Muscle of leg (tissue), 3 donors: ENCODE measurements at regions not wholly inside any gene's neighbourhood (a gene's known extent, or its start where the extent isn't known, plus 50 kb on each side); places are given as distances from the start of the nearest gene placed in this dataset.

Experiments used
- DNase-seq: peaks from one replicate; pipeline ENCODE4 v3.0.0; 2013
- H3K27ac ChIP-seq: one replicate; pipeline ENCODE4 v1.5.1; 2013; ENCODE audit warnings: mild to moderate bottlenecking, low read length, control low read depth
- H3K27me3 ChIP-seq: one replicate; pipeline ENCODE4 v1.6.1; 2013; ENCODE audit warnings: low read length; ENCODE audit not compliant: control insufficient read depth, insufficient read depth
- H3K36me3 ChIP-seq: one replicate; pipeline ENCODE4 v1.6.1; 2013; ENCODE audit warnings: low read length; ENCODE audit not compliant: control insufficient read depth, insufficient read depth
- H3K4me1 ChIP-seq: one replicate; pipeline ENCODE4 v1.6.1; 2013; ENCODE audit warnings: low read length; ENCODE audit not compliant: control insufficient read depth, insufficient read depth
- H3K4me3 ChIP-seq: one replicate; pipeline ENCODE4 v1.5.1; 2013; ENCODE audit warnings: low read length, control low read depth
- H3K9me3 ChIP-seq: replicated peaks from 2 replicates; pipeline ENCODE4 v1.6.1; 2013; ENCODE audit warnings: low read depth, low read length; ENCODE audit not compliant: control insufficient read depth
- WGBS: methylation state at CpG from one replicate; pipeline ENCODE4 v1.1.5; 2013; ENCODE audit warnings: missing lambda C conversion rate; ENCODE audit not compliant: insufficient coverage; 5-methylcytosine and 5-hydroxymethylcytosine counted together

DNA sequence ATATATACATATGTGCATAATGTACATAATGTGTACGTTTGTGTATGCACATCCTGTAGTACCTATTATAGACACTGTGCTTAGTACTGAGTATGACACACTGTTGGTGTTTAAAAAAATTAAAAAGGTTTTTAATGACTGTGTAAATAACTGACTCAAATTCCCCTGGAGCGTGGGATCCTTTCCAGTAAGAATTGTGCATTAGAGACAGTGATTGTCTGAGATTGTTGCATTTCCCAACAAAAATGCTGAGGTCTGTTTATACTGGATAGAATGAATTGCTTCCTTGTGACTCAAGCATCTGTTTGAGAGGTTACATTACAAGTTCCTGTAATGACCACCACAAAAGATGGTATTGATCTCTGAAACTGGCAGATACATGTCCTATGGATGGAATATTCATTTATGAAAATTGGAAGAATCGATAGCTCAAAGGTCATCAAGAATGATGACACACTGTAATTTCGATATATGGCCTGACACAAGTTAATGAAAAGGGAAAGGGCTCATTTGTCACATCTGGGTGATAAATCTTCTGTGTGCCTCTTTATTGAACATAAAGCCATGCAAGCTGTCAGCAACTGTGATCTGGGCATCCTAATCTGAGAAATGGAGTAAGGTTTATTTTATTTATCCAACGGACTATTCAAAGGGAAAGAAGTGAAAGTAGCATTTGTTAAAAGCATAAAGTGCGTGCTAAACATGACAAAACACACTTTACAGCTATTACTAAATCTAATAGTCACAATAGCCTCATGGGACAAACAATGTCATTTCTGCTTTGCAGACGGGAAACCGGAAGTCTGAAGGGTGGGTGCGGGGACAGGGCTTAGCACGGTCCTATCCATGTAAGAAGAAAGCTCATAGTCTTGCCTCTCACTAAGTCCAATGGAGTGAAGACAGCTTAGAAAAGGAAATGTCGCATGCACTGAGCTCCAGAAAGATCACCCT lies 228.8 kb downstream of the CDH11 start:
- Histone ChIP-seq H3K27me3 (no peaks in the 10 kb centered on the region), H3K27ac (no peak overlapping the region), H3K9me3 (no peaks in the 10 kb centered on the region), H3K4me1 (peaks cover under 1% of the 10 kb centered on the region), H3K4me3 (no peak overlapping the region), H3K36me3 (no peaks in the 10 kb centered on the region)
- peak; percentile 38 for DNase-seq
- WGBS, result 33% methylated on average over 7 of the region's 11 CpGs

DNA sequence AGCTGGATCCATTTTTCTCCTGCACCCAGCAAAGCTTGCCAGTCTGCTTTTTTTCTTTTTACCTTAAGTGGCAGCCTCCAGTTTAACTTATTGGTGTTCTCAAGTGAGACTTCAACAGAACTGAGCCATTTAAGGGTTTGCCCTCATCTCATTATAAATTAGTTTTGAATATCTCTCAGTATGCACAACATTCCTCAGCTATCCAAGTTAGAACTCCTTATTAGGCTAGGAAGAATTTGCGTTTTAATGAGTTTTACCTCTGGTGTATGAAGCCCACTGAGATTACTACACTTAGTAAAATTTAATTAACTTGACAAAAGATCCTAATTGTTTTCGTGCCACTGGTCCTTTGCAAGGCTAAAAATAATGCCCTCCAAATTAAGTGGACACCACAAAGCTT lies 232.4 kb downstream of the CDH11 start:
- no peaks in the 10 kb centered on the region for H3K27me3 ChIP-seq
- H3K9me3 ChIP-seq, result no peaks in the 10 kb centered on the region
- no peak for DNase-seq
- no peak overlapping the region for H3K4me3 ChIP-seq
- H3K27ac ChIP-seq, result no peak overlapping the region
- no CpG with 5 or more reads among the region's 2 CpGs for WGBS
- H3K4me1 ChIP-seq, result no peaks in the 10 kb centered on the region
- no peaks in the 10 kb centered on the region for H3K36me3 ChIP-seq

DNA sequence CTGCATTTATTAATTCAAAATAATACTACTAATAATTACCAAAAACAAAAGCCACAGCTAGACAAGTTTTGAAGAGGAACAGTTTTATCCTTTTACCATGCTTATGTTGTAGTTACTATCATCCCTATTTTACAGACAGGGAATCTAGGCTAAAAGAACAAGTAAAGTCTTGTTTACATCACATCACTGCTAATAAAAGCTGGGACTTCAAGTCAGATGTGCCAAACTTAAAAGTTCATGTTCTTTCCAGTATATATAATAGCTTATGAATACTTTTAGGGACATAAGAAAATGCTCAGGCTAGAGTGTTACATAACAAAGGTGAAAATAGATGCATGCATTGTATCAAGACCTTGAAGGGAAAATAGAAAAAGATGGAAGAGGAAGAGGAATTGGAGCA lies 234.2 kb downstream of the CDH11 start:
- peaks cover 3% of the 10 kb centered on the region for H3K9me3 ChIP-seq
- H3K4me1 ChIP-seq, result no peaks in the 10 kb centered on the region
- no peaks in the 10 kb centered on the region for H3K27me3 ChIP-seq
- no peaks in the 10 kb centered on the region for H3K36me3 ChIP-seq
- H3K4me3 ChIP-seq, result no peak overlapping the region
- DNase-seq, result no peak
- no peak overlapping the region for H3K27ac ChIP-seq

DNA sequence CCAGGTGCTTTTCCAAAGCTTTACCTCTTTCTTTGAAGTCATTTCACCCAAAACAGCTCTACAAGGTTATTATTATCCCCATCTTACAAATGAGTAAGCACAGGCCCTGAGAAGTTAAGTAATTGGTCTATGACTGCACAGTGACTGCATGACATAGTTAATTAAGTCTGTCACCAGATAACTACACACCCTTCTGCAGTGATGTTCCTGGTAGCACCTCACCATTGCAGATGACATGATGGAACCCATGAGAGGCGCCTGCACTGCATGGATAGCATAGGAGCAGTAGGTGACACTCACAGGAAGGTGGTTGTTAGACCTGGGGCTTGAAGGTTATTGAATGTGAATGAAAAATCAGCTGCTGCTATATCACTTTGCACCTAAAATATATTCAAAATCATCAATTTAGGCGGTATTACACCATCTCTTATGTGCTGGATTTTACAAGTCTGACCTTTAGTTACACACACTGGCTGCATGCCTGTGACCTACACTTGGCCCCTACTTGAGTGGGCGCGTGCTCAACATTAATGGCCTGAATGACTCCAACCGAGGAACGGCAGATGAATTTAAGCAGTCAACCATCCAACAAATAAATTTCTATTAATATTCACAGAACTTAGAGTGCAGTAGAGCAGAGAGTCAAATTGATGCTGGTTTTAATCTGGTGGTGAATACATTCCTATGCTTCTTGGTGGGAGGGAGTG lies 239.6 kb downstream of the CDH11 start:
- 55% methylated on average over 1 of the region's 6 CpGs for WGBS

DNA sequence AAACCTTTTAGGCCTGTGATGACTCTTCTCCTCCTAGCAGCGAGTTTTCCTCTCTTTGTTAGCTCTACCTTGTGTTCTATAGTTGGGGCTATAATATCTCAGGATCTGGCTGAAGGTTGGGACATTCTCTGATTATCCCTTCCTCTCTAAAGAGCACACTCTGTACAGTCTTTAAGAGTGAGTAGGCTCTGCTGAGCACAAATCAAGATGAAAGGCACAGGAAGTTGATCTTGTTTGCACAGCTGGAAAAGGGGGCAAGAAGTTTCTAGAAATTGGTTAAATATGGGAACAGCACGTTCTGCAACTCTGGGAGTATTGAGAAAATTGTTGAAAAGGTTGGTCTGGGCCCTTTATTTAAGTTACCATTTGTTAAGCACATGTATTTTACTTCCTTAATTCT lies 240.9 kb downstream of the CDH11 start:
- no peaks in the 10 kb centered on the region for H3K36me3 ChIP-seq
- H3K9me3 ChIP-seq, result peaks cover 3% of the 10 kb centered on the region
- no peak overlapping the region for H3K4me3 ChIP-seq
- no peaks in the 10 kb centered on the region for H3K4me1 ChIP-seq
- WGBS, result no CpG with 5 or more reads among the region's 2 CpGs
- no peak overlapping the region for H3K27ac ChIP-seq
- no peaks in the 10 kb centered on the region for H3K27me3 ChIP-seq
- no peak for DNase-seq

More for the DNA sequence above, 239.6 kb downstream of the CDH11 start:
- no peaks in the 10 kb centered on the region for H3K27me3 ChIP-seq
- peaks cover 3% of the 10 kb centered on the region for H3K9me3 ChIP-seq
- no peaks in the 10 kb centered on the region for H3K4me1 ChIP-seq
- H3K4me3 ChIP-seq, result no peak overlapping the region
- H3K36me3 ChIP-seq, result no peaks in the 10 kb centered on the region
- peak; percentile 58 for DNase-seq
- H3K27ac ChIP-seq, result no peak overlapping the region

DNA sequence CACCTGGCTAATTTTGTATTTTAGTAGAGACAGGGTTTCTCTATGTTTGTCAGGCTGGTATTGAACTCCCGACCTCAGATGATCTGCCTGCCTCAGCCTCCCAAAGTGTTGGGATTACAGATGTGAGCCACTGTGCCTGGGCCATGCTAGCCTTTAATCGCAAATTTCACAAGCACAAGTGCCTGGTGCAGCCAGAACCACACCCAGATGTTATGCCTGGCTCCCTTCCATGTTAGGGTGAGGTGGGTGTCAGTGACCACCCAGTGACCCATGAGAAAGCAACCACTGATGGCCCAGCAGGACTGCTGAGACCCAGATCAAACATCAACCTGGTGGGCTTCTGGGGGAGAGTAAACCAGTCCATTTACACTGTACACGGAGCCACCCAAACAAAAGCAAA lies 241.9 kb downstream of the CDH11 start:
- DNase-seq, result no peak
- H3K4me3 ChIP-seq, result no peak overlapping the region
- no peaks in the 10 kb centered on the region for H3K4me1 ChIP-seq
- peaks cover 3% of the 10 kb centered on the region for H3K9me3 ChIP-seq
- H3K27me3 ChIP-seq, result no peaks in the 10 kb centered on the region
- H3K36me3 ChIP-seq, result no peaks in the 10 kb centered on the region
- no peak overlapping the region for H3K27ac ChIP-seq
- WGBS, result 100% methylated on average over 1 of the region's 3 CpGs

DNA sequence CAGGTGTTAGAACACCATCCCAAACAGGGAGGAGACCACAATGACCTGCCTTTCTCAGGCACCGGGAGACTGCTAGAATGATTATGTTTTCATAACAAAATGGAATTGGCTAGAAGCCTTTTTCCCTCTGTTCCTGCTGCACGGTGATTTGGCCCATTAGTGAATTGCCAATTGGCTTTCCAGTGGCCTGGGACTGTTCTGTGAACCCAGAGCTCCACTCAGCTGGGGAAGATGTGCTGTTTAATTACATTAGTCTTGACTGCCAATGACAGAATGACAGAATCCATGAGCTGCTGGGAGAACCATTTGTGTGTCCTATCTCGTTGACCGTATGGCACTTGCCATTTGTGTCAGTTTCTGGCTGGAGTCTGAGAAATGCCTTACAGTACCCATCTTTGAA lies 242.9 kb downstream of the CDH11 start:
- peak; percentile 61 for DNase-seq
- Histone ChIP-seq H3K9me3 (peaks cover under 1% of the 10 kb centered on the region), H3K36me3 (no peaks in the 10 kb centered on the region), H3K4me3 (no peak overlapping the region), H3K27ac (no peak overlapping the region), H3K4me1 (no peaks in the 10 kb centered on the region), H3K27me3 (no peaks in the 10 kb centered on the region)
- WGBS, result 20% methylated on average over 1 of the region's 4 CpGs

DNA sequence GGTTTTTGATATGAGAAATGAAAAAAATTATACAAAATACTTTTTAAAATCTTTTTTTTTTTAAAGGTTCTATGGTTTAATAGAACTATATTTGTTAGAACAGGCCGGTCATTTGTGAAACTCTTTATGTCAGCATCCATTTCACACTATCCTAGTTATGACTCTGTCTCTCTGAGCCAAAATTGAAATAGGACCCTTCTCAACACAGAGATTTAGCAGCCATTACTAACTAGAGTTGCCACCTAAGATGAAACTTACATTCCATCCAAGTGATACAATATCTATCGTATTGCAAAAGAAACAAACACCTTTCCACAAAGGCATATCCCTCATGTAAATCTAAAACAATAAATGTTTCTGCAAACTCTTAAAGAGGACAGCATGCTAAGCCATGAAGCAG lies 249.8 kb downstream of the CDH11 start:
- H3K4me3 ChIP-seq, result no peak overlapping the region
- H3K4me1 ChIP-seq, result peaks cover 3% of the 10 kb centered on the region
- no peaks in the 10 kb centered on the region for H3K36me3 ChIP-seq
- DNase-seq, result no peak
- H3K9me3 ChIP-seq, result no peaks in the 10 kb centered on the region
- no peaks in the 10 kb centered on the region for H3K27me3 ChIP-seq
- H3K27ac ChIP-seq, result no peak overlapping the region
- no CpG with 5 or more reads among the region's 2 CpGs for WGBS

DNA sequence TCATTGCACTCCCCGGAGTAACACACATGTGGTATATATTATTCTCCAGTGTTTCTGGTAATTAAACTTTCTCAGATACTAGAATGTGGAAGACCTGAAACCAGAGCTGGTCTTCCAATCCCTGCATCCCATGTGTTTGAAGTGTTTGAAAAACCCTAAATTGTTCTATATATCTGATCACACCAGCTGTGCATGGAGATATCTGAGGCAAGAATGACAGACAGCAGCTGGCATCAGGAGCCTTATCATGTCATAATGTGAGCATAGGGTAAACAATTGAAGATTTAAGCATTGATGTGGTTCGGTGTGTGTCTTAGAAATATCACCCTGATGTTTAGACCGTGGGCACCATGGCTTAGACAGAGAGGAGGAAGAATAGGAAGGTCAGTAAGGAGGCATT lies 251.0 kb downstream of the CDH11 start:
- WGBS, result 59% methylated on average over 2 of the region's 3 CpGs
- no peaks in the 10 kb centered on the region for H3K27me3 ChIP-seq
- DNase-seq, result no peak
- H3K36me3 ChIP-seq, result no peaks in the 10 kb centered on the region
- H3K4me1 ChIP-seq, result peaks cover 5% of the 10 kb centered on the region
- no peak overlapping the region for H3K4me3 ChIP-seq
- H3K27ac ChIP-seq, result no peak overlapping the region
- H3K9me3 ChIP-seq, result no peaks in the 10 kb centered on the region

DNA sequence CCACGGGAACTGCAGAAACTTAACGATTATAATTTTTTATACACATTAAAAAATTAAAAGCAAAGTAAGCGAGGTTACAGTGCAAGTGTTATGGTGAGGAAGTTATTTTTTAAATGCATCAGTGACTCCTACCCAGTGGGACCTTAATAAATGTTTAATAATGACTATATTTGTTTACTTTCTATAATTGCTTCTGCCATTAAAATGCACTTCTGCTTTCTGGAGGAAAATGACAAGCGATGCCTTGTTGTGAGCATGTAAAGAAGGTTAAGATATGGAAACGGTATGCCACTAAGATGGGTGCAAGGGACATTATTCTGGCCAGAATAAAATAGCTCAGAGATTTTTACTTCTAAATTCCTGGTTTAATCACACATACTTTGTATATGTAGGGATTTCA lies 252.1 kb downstream of the CDH11 start:
- Histone ChIP-seq H3K4me3 (no peak overlapping the region), H3K4me1 (peaks cover 13% of the 10 kb centered on the region), H3K36me3 (no peaks in the 10 kb centered on the region), H3K27me3 (no peaks in the 10 kb centered on the region), H3K9me3 (no peaks in the 10 kb centered on the region), H3K27ac (no peak overlapping the region)
- no CpG with 5 or more reads among the region's 5 CpGs for WGBS
- no peak for DNase-seq
